K562 (cell line): ENCODE measurements at regions not wholly inside any gene's neighbourhood (a gene's known extent, or its start where the extent isn't known, plus 50 kb on each side); places are given as distances from the start of the nearest gene placed in this dataset.

Experiments
- ATAC-seq: fragments of 200-7000 bp; cut with Tn5 transposase; 3 replicates; pipeline ENCODE4 v1.9.1; 2020; ENCODE audit warnings: moderate library complexity
- BruUV-seq: library from RNA; stranded (reverse); fragments of 400-500 nt; replicated peaks from 2 replicates; lab custom pipeline; 2021; lab: Mats Ljungman, UMichigan
- CTCF ChIA-PET: fragments of 300-600 bp; formaldehyde crosslinking; extraction: SDS; loops from one replicate; lab custom pipeline; 2021; ENCODE audit warnings: low intra/inter-chr PET ratio; lab: Yijun Ruan, JAX
- POLR2A ChIA-PET: fragments of 300-600, 350-650 bp; sonication (Branson Sonifier 250); formaldehyde crosslinking; extraction: SDS; loops from one replicate; lab custom pipeline; 2021; ENCODE audit warnings: antibody characterized with exemption, inconsistent platforms; lab: Yijun Ruan, JAX
- DNase-seq, 4 experiments: peaks; one replicate each; pipeline versions ENCODE4 v3.0.0 to v3.0.0-alpha.2; 2011 to 2018; ENCODE audit warnings: low spot score in 3 of 4, mixed read lengths in 3 of 4; ENCODE audit errors: extremely low read depth in 1 of 4
- FAIRE-seq: peaks from 2 replicates; lab custom pipeline; 2011; peaks lifted over from hg19 to GRCh38; lab: Jason Lieb, UNC
- H2AFZ ChIP-seq: 2 replicates; pipeline ENCODE4 v1.6.0; 2011; ENCODE audit warnings: low read depth, low read length, control low read depth, inconsistent platforms
- H3K27ac ChIP-seq: fragments of 200-600 bp; 3 replicates; pipeline ENCODE4 v1.8.0; 2011; ENCODE audit warnings: low read depth, mild to moderate bottlenecking, control low read depth, inconsistent platforms, low read length, moderate library complexity, mixed read lengths; ENCODE audit errors: extremely low read depth
- H3K27me3 ChIP-seq, 2 experiments: fragments of 300-600 bp in 1 of 2; 2 replicates in 1 of 2; 3 replicates in 1 of 2; pipeline versions ENCODE4 v1.6.0 to v1.8.0; 2011; ENCODE audit warnings: inconsistent platforms in 2 of 2, low read length in 2 of 2, mild to moderate bottlenecking in 1 of 2, mixed read lengths in 1 of 2, moderate library complexity in 1 of 2; ENCODE audit not compliant: control insufficient read depth in 2 of 2, insufficient read depth in 2 of 2
- H3K36me3 ChIP-seq: fragments of 300-600 bp; 3 replicates; pipeline ENCODE4 v1.8.0; 2011; ENCODE audit warnings: mild to moderate bottlenecking, low read length, inconsistent platforms; ENCODE audit not compliant: control insufficient read depth, insufficient read depth
- H3K4me1 ChIP-seq, 2 experiments: fragments of 200-600 bp in 1 of 2; replicated peaks in 1 of 2; 2 replicates in 1 of 2; 3 replicates in 1 of 2; pipeline versions ENCODE4 v1.5.1 to v1.8.0; 2011; ENCODE audit warnings: inconsistent platforms in 2 of 2, low read length in 2 of 2, mild to moderate bottlenecking in 1 of 2, mixed read lengths in 1 of 2, moderate library complexity in 1 of 2; ENCODE audit not compliant: control insufficient read depth in 2 of 2, insufficient read depth in 2 of 2
- H3K4me2 ChIP-seq: 2 replicates; pipeline ENCODE4 v1.6.1; 2011; ENCODE audit warnings: low read length, control low read depth, inconsistent platforms, mixed read lengths; ENCODE audit not compliant: insufficient read depth
- H3K4me3 ChIP-seq: fragments of 200-600 bp; sonication (generic), shearing (Covaris generic); 2 replicates; pipeline ENCODE4 v1.5.1; 2016; ENCODE audit warnings: control low read depth, inconsistent platforms
- H3K79me2 ChIP-seq: fragments of 200-600 bp; 3 replicates; pipeline ENCODE4 v1.8.0; 2011; ENCODE audit warnings: low read length, inconsistent platforms; ENCODE audit not compliant: control insufficient read depth, insufficient read depth
- H3K9ac ChIP-seq, 2 experiments: 2 replicates each; pipeline versions ENCODE4 v1.6.0 to v1.6.1; 2011; ENCODE audit warnings: low read depth in 2 of 2, low read length in 2 of 2, control low read depth in 1 of 2, inconsistent platforms in 1 of 2, mild to moderate bottlenecking in 1 of 2, mixed read lengths in 1 of 2; ENCODE audit not compliant: insufficient read depth in 1 of 2
- H3K9me1 ChIP-seq: one replicate; pipeline ENCODE4 v1.6.0; 2011; ENCODE audit warnings: inconsistent platforms, mild to moderate bottlenecking, low read length, moderate library complexity; ENCODE audit not compliant: control insufficient read depth, insufficient read depth
- H3K9me3 ChIP-seq: replicated peaks from 2 replicates; pipeline ENCODE4 v1.5.1; 2011; ENCODE audit warnings: low read depth, low read length, inconsistent platforms; ENCODE audit not compliant: control insufficient read depth, insufficient read depth
- H4K20me1 ChIP-seq: replicated peaks from 2 replicates; pipeline ENCODE4 v1.6.1; 2011; ENCODE audit warnings: low read length, inconsistent platforms, mixed read lengths; ENCODE audit not compliant: control insufficient read depth, insufficient read depth
- BRD9 ChIP-seq: fragments of 450-650 bp; IDR thresholded peaks from 2 replicates; pipeline ENCODE4 v1.6.1; 2018; ENCODE audit warnings: low read depth; ENCODE audit not compliant: partially characterized antibody
- HEY1 ChIP-seq: fragments of 250-450 bp; sonication (Bioruptor Pico); IDR thresholded peaks from 2 replicates; pipeline ENCODE4 v1.5.0; 2020; ENCODE audit warnings: mild to moderate bottlenecking, moderate library complexity, borderline replicate concordance
- MTA1 ChIP-seq: fragments of 450-650 bp; IDR thresholded peaks from 2 replicates; pipeline ENCODE4 v1.6.1; 2017; ENCODE audit warnings: borderline replicate concordance
- TGIF2 ChIP-seq: sonication (generic); formaldehyde crosslinking; IDR thresholded peaks from 2 replicates; pipeline ENCODE4 v1.8.1; 2022; ENCODE audit warnings: mild to moderate bottlenecking, missing genetic modification reagents, moderate library complexity
- ZBTB17 ChIP-seq: fragments of 450-650 bp; formaldehyde crosslinking; IDR thresholded peaks from 2 replicates; pipeline ENCODE4 v1.4.0; 2020; ENCODE audit warnings: mild to moderate bottlenecking
- ZNF551 ChIP-seq: fragments of 250-450 bp; sonication (Bioruptor Pico); IDR thresholded peaks from 2 replicates; pipeline ENCODE4 v1.5.0; 2021; ENCODE audit warnings: mild to moderate bottlenecking, moderate library complexity
- ZNF589 ChIP-seq: fragments of 200-800 bp; sonication (Bioruptor generic); IDR thresholded peaks from 2 replicates; pipeline ENCODE4 v1.6.1; 2016; ENCODE audit warnings: low read depth, missing genetic modification characterization, missing compliant biosample characterization
- WGBS: fragments of 100-300 bp; shearing (Covaris generic); methylation state at CpG from one replicate; pipeline ENCODE4 v1.1.6; 2016; ENCODE audit warnings: low coverage, mixed read lengths; ENCODE audit not compliant: insufficient coverage; ENCODE audit errors: missing lambda C conversion rate; 5-methylcytosine and 5-hydroxymethylcytosine counted together
- in situ Hi-C: fragments of 300-500 bp; cut with MboI; formaldehyde crosslinking; loops from 4 replicates; pipeline ENCODE4 v1.15.0; 2018; ENCODE audit warnings: inconsistent platforms, mixed read lengths
- intact Hi-C: fragments of 100-400 bp; cut with micrococcal nuclease; formaldehyde crosslinking; loops from 2 replicates; pipeline ENCODE4 v1.14.2; 2022
- TF ChIP-seq, protein P1 (sequence below): fragments of 450-650 bp; IDR thresholded peaks from 2 replicates; pipeline ENCODE4 v1.6.1; 2018; ENCODE audit warnings: mild to moderate bottlenecking, low read depth; ENCODE audit not compliant: partially characterized antibody

DNA sequence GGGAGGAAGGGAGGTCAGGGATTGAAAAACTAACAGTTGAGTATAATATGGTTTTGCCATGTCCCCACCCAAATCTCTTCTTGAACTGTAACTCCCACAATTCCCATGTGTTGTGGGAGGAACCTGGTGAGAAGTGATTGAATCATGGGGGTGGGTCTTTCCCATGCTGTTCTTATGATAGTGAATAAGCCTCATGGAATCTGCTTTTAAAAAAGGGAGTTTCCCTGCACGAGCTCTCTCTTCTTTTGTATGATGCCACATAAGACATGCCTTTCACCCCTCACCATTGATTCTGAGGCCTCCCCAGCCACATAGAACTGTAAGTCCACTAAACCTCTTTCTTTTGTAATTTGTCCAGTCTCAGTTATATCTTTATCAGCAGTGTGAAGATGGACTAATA is 833.4 kb upstream of the MAP3K7 start (continued):
- TF ChIP-seq, protein P1, sequence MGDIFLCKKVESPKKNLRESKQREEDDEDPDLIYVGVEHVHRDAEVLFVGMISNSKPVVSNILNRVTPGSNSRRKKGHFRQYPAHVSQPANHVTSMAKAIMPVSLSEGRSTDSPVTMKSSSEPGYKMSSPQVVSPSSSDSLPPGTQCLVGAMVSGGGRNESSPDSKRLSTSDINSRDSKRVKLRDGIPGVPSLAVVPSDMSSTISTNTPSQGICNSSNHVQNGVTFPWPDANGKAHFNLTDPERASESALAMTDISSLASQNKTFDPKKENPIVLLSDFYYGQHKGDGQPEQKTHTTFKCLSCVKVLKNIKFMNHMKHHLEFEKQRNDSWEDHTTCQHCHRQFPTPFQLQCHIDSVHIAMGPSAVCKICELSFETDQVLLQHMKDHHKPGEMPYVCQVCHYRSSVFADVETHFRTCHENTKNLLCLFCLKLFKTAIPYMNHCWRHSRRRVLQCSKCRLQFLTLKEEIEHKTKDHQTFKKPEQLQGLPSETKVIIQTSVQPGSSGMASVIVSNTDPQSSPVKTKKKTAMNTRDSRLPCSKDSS: no peak
- TF ChIP-seq ZNF551 (no peak), ZNF589 (no peak), HEY1 (CRISPR knock-in tag) (no peak), MTA1 (no peak), TGIF2 (CRISPR knock-in tag) (no peak)
- TF ChIP-seq, all 486 proteins: peak for 0

GRCh38 chr6:91415031-91415605 is 828.2 kb upstream of the MAP3K7 start:
- ATAC-seq: no peak
- Histone ChIP-seq H3K4me3 (no peak overlapping the region), H3K27ac (no peak overlapping the region), H4K20me1 (no peaks in the 10 kb centered on the region), H3K4me1 (no peaks in the 10 kb centered on the region), H3K79me2 (no peaks in the 10 kb centered on the region), H3K9ac (no peak overlapping the region), H2AFZ (no peak overlapping the region), H3K9me3 (peaks cover 3% of the 10 kb centered on the region; the same call in 1 of the 2 replicates), H3K36me3 (no peaks in the 10 kb centered on the region), H3K9me1 (no peaks in the 10 kb centered on the region), H3K27me3 (no peaks in the 10 kb centered on the region), H3K4me2 (no peak overlapping the region)
- ChIA-PET CTCF (no interaction called here), POLR2A (no interaction called here)
- BruUV-seq: no TSS peak
- WGBS: 0% methylated on average over 4 of the region's 4 CpGs
- no peak for FAIRE-seq
- TF ChIP-seq BRD9 (no peak), ZBTB17 (CRISPR knock-in tag) (no peak)
- in situ Hi-C loops: no loop called here
- intact Hi-C loops: no loop called here
- DNase-seq: no peak
